Spleen (tissue), 11 donors: ENCODE measurements at regions not wholly inside any gene's neighbourhood (a gene's known extent, or its start where the extent isn't known, plus 50 kb on each side); places are given as distances from the start of the nearest gene placed in this dataset.

Experiments used
- DNase-seq: peaks from one replicate; pipeline ENCODE4 v3.0.0-alpha.2; 2020
- H3K27ac ChIP-seq, 8 donors: fragments of 200-600 bp; sonication (generic) in 7 of 8; 1 replicate in 4 of 8; 2 replicates in 4 of 8; pipeline versions ENCODE4 v1.5.0 to v1.8.0; 2016 to 2021; ENCODE audit warnings: inconsistent platforms in 4 of 8, mild to moderate bottlenecking in 4 of 8, moderate library complexity in 1 of 8
- H3K27me3 ChIP-seq, 7 donors: fragments of 200-600 bp; sonication (generic) in 6 of 7; replicated peaks in 1 of 7; 1 replicate in 4 of 7; 2 replicates in 3 of 7; pipeline versions ENCODE4 v1.5.0 to v1.8.0; 2016 to 2021; ENCODE audit warnings: inconsistent platforms in 3 of 7, mild to moderate bottlenecking in 1 of 7
- H3K36me3 ChIP-seq, 6 donors: fragments of 200-600 bp; sonication (generic) in 5 of 6; 1 replicate in 4 of 6; 2 replicates in 2 of 6; pipeline versions ENCODE4 v1.5.0 to v1.8.0; 2016 to 2021; ENCODE audit warnings: inconsistent platforms in 2 of 6
- H3K4me1 ChIP-seq, 6 donors: fragments of 200-600 bp; sonication (generic) in 5 of 6; 1 replicate in 3 of 6; 2 replicates in 3 of 6; pipeline versions ENCODE4 v1.5.0 to v1.8.0; 2016 to 2021; ENCODE audit warnings: inconsistent platforms in 3 of 6
- H3K4me3 ChIP-seq, 8 donors: fragments of 200-600 bp; sonication (generic) in 7 of 8; 1 replicate in 4 of 8; 2 replicates in 4 of 8; pipeline versions ENCODE4 v1.5.0 to v1.8.0; 2016 to 2021; ENCODE audit warnings: inconsistent platforms in 4 of 8, mild to moderate bottlenecking in 4 of 8, moderate library complexity in 2 of 8
- H3K9me3 ChIP-seq, 8 donors: fragments of 200-600 bp; sonication (generic) in 7 of 8; 1 replicate in 4 of 8; 2 replicates in 4 of 8; pipeline versions ENCODE4 v1.5.0 to v1.8.0; 2016 to 2021; ENCODE audit warnings: inconsistent platforms in 4 of 8
- CTCF ChIP-seq, 11 experiments: fragments of 200-600 bp in 7 of 11; fragments of 450-650 bp in 4 of 11; sonication (generic) in 4 of 11; IDR thresholded peaks in 8 of 11; conservative IDR thresholded peaks in 3 of 11; 1 replicate in 7 of 11; 2 replicates in 4 of 11; pipeline versions ENCODE4 v1.4.0 to v1.8.0; 2016 to 2021; ENCODE audit warnings: antibody characterized with exemption in 11 of 11, inconsistent platforms in 4 of 11, mild to moderate bottlenecking in 1 of 11
- POLR2A ChIP-seq, 3 donors: fragments of 450-650 bp; IDR thresholded peaks; one replicate each; pipeline ENCODE4 v1.5.1; 2017; ENCODE audit warnings: antibody characterized with exemption in 3 of 3, mild to moderate bottlenecking in 1 of 3
- POLR2AphosphoS5 ChIP-seq, 3 donors: sonication (generic); formaldehyde crosslinking; IDR thresholded peaks; one replicate each; pipeline ENCODE4 v1.5.1; 2017; ENCODE audit warnings: antibody characterized with exemption in 3 of 3
- WGBS, 5 donors: extraction: QIAGEN DNeasy Blood & Tissue Kit in 3 of 5; methylation state at CpG; one replicate each; pipeline versions ENCODE4 v1.1.5 to v1.1.7; 2013 to 2018; 5-methylcytosine and 5-hydroxymethylcytosine counted together
- intact Hi-C: fragments of 100-400 bp; cut with DNase I; formaldehyde crosslinking; loops from one replicate; pipeline ENCODE4 v1.15.0; 2023; ENCODE audit warnings: low total_unique reads
- donor health status: healthy with polysubstance abuse.
- donor health status: DM: no; HTN: no; CAD: no; lungs with moderate emphysema.
- donor health status: DM: no; HTN: no; CAD: no.
- donor health status: Bipolar disorder and iron deficiency.
- donor health status: healthy.
- donor health status: DM: no; HTN: no; CAD: no.
- donor health status: DM: yes; HTN: yes; CAD: no.

GRCh38 chr12:76194724-76195123 is 110.2 kb upstream of the NAP1L1 start:
- Histone ChIP-seq H3K27me3 (no peaks in the 10 kb centered on the region), H3K9me3 (peaks cover 0 to 31% (median 25%) of the 10 kb centered on the region in 8 donors), H3K4me3 (no peak overlapping the region), H3K36me3 (no peaks in the 10 kb centered on the region), H3K27ac (no peak overlapping the region), H3K4me1 (no peaks in the 10 kb centered on the region)
- DNase-seq, result no peak
- TF ChIP-seq POLR2AphosphoS5 (IDR thresholded peaks at IDR 0.05) (no peak), POLR2A (IDR thresholded peaks at IDR 0.05) (no peak), CTCF (IDR thresholded peaks at IDR 0.05 in 8 of 11, conservative IDR thresholded peaks at IDR 0.05 in 3 of 11) (no peak)
- intact Hi-C loops, result no loop called here

- Histone ChIP-seq H3K9me3 (peaks cover 0 to 23% (median 17%) of the 10 kb centered on the region in 8 donors), H3K4me3 (no peak overlapping the region), H3K36me3 (no peaks in the 10 kb centered on the region), H3K4me1 (no peaks in the 10 kb centered on the region), H3K27ac (no peak overlapping the region), H3K27me3 (no peaks in the 10 kb centered on the region)
- no peak for DNase-seq
- 78 to 90% (median 88%) methylated on average over 4 of the region's 4 CpGs for WGBS, 5 donors
- intact Hi-C loops, result no loop called here
- no peak for TF ChIP-seq POLR2AphosphoS5 (IDR thresholded peaks at IDR 0.05)
- TF ChIP-seq CTCF (IDR thresholded peaks at IDR 0.05 in 8 of 11, conservative IDR thresholded peaks at IDR 0.05 in 3 of 11), result no peak
- TF ChIP-seq POLR2A (IDR thresholded peaks at IDR 0.05), result no peak
Observed at GRCh38 chr12:76193961-76194360, 109.5 kb upstream of the NAP1L1 start.

GRCh38 chr12:76192416-76192815 is 107.9 kb upstream of the NAP1L1 start:
- H3K27ac ChIP-seq, result no peak overlapping the region
- intact Hi-C loops, result no loop called here
- no peak for DNase-seq
- TF ChIP-seq POLR2AphosphoS5 (IDR thresholded peaks at IDR 0.05) (no peak), CTCF (IDR thresholded peaks at IDR 0.05 in 8 of 11, conservative IDR thresholded peaks at IDR 0.05 in 3 of 11) (no peak), POLR2A (IDR thresholded peaks at IDR 0.05) (no peak)
- no peaks in the 10 kb centered on the region for H3K36me3 ChIP-seq
- peaks cover 0 to 8% (median 3%) of the 10 kb centered on the region in 8 donors for H3K9me3 ChIP-seq
- 68 to 84% (median 75%) methylated on average over 4 of the region's 4 CpGs for WGBS, 5 donors
- H3K4me3 ChIP-seq, result no peak overlapping the region
- no peaks in the 10 kb centered on the region for H3K27me3 ChIP-seq
- H3K4me1 ChIP-seq, result no peaks in the 10 kb centered on the region

GRCh38 chr12:76190299-76190698 is 105.8 kb upstream of the NAP1L1 start:
- Histone ChIP-seq H3K27ac (no peak overlapping the region), H3K36me3 (no peaks in the 10 kb centered on the region), H3K4me3 (no peak overlapping the region), H3K4me1 (no peaks in the 10 kb centered on the region), H3K27me3 (no peaks in the 10 kb centered on the region), H3K9me3 (no peaks in the 10 kb centered on the region)
- WGBS, 5 donors, result 69 to 86% (median 84%) methylated on average over 2 of the region's 2 CpGs
- TF ChIP-seq POLR2A (IDR thresholded peaks at IDR 0.05), result no peak
- TF ChIP-seq POLR2AphosphoS5 (IDR thresholded peaks at IDR 0.05), result no peak
- no peak for TF ChIP-seq CTCF (IDR thresholded peaks at IDR 0.05 in 8 of 11, conservative IDR thresholded peaks at IDR 0.05 in 3 of 11)
- intact Hi-C loops, result no loop called here
- DNase-seq, result no peak
